ENCODE measurements at regions not wholly inside any gene's neighbourhood (a gene's known extent, or its start where the extent isn't known, plus 50 kb on each side); places are given as distances from the start of the nearest gene placed in this dataset.

DNA sequence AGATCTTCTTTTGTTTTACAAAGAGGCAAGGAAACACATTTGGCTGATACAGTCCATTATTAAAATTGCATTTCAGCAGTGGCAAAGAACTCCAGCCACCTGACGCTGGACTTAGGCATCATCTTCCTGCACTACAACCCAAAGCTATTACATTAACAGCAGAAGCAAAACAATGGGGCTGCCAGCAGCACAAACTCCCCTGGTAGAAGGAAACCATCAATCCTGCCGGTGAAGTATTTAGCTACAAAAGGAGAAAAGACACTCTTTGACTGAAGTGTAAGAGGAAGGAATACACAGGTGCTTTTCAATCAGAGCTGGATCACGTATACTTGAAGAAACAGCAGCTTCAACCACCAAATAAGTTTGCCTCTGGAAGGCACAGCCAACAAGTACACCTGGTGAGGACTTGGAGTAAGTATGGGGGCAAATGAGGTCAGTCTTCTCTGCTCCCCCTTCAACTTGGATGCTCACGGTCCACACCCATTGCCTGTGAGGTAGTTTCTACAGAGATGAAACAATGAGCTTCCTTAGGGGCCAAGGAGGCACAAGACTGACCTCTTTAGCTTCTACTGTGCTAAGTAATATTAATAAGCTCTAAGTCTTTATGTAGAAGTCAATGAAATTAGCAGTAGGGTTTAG lies 125.9 kb upstream of the FOXN3 start:
- Histone ChIP-seq H3K27me3 (ENCODE audit: control insufficient read depth in 3 of 3, insufficient read depth in 3 of 3, low read length in 3 of 3) (no peaks in the 10 kb centered on the region), H3K36me3 (ENCODE audit: control insufficient read depth in 3 of 3, insufficient read depth in 2 of 3, low read depth in 1 of 3, low read length in 3 of 3) (peaks cover 0 to 2% (median 0%) of the 10 kb centered on the region in 3 donors), H3K4me3 (ENCODE audit: low read depth in 1 of 3, low read length in 3 of 3) (no peak overlapping the region), H3K4me1 (ENCODE audit: control insufficient read depth in 3 of 3, insufficient read depth in 2 of 3, low read depth in 1 of 3, low read length in 2 of 3) (no peaks in the 10 kb centered on the region), H3K9me3 (ENCODE audit: control insufficient read depth in 2 of 2, insufficient read depth in 1 of 2, low read depth in 1 of 2, low read length in 1 of 2) (no peaks in the 10 kb centered on the region), H3K27ac (ENCODE audit: low read depth in 1 of 3, low read length in 2 of 3) (no peak overlapping the region)
- 26 to 54% (median 47%) methylated on average over 4 of the region's 4 CpGs for WGBS, 3 donors
- FAIRE-seq = no peak
- DNase-seq = no peak

DNA sequence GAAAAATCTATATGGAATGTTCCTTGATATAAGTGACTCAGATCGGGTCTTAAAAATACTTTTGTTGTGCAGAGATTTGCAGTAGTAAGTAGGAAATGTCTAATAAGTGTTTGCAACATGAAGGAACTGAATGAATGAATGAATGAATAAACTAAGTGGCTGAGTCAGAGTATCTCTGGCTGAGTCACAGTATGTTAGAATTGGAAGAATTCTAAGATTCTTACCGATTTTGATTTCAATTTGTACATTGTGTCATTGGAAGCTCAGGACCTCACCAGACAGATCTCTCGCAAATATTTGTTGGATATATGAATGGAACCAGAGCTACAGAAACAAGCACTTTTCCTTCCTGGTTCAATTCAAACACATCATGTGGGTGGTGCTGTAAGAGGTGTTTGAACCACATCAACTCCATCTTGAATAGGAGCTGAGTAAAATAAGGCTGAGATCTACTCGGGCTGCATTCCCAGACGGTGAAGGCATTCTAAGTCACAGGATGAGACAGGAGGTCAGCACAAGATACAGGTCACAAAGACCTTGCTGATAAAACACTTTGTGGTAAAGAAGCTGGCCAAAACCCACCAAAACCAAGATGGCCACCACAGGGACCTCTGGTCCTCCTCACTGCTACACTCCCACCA lies 123.9 kb upstream of the FOXN3 start:
- Histone ChIP-seq H3K27ac (ENCODE audit: low read depth in 1 of 3, low read length in 2 of 3) (no peak overlapping the region), H3K9me3 (ENCODE audit: control insufficient read depth in 2 of 2, insufficient read depth in 1 of 2, low read depth in 1 of 2, low read length in 1 of 2) (no peaks in the 10 kb centered on the region), H3K4me3 (ENCODE audit: low read depth in 1 of 3, low read length in 3 of 3) (no peak overlapping the region), H3K4me1 (ENCODE audit: control insufficient read depth in 3 of 3, insufficient read depth in 2 of 3, low read depth in 1 of 3, low read length in 2 of 3) (no peaks in the 10 kb centered on the region), H3K36me3 (ENCODE audit: control insufficient read depth in 3 of 3, insufficient read depth in 2 of 3, low read depth in 1 of 3, low read length in 3 of 3) (peaks cover 0 to 2% (median 0%) of the 10 kb centered on the region in 3 donors), H3K27me3 (ENCODE audit: control insufficient read depth in 3 of 3, insufficient read depth in 3 of 3, low read length in 3 of 3) (no peaks in the 10 kb centered on the region)
- DNase-seq (no peak), FAIRE-seq (no peak)
- WGBS, 3 donors = 89 to 92% (median 92%) methylated on average over 5 of the region's 5 CpGs

DNA sequence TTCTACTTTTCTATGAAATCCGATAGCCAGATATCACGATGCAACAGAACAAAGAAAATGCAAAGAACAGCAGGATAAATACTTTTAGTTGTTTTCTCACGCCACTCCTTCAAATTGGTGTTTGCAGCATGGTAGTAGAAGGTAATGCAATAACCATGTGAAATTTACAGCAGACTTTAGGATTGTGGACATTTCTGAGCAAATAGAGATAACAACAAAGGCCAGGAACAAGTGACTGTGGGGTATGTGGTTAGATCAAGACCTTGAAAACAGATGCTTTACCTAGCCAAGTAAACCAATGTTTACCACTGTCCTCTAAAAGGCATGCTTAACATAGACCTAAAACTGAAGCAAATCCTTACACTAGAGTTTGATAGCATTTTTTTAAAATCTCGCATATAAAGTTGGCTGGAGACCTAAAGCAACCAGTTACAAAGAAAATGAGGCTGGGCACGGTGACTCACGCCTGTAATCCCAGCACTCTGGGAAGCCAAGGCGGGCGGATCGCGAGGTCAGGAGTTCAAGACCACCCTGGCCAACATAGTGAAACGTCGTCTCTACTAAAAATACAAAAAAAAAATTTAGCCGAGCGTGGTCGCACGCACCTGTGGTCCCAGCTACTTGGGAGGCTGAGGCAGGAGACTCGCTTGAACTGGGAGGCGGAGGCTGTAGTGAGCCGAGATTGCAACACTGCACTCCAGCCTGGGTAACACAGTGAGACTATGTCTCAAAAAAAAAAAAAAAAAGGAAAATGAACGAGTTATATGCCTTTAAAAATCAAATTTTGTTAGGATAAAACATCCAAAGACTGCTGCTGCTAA lies 123.2 kb upstream of the FOXN3 start:
- no peak overlapping the region for H3K27ac ChIP-seq (ENCODE audit: low read depth in 1 of 3, low read length in 2 of 3)
- no peak for FAIRE-seq
- peaks cover 0 to 2% (median 0%) of the 10 kb centered on the region in 3 donors for H3K36me3 ChIP-seq (ENCODE audit: control insufficient read depth in 3 of 3, insufficient read depth in 2 of 3, low read depth in 1 of 3, low read length in 3 of 3)
- H3K4me3 ChIP-seq (ENCODE audit: low read depth in 1 of 3, low read length in 3 of 3) = no peak overlapping the region
- 88 to 94% (median 93%) methylated on average over 20 of the region's 20 CpGs for WGBS, 3 donors
- no peaks in the 10 kb centered on the region for H3K27me3 ChIP-seq (ENCODE audit: control insufficient read depth in 3 of 3, insufficient read depth in 3 of 3, low read length in 3 of 3)
- H3K9me3 ChIP-seq (ENCODE audit: control insufficient read depth in 2 of 2, insufficient read depth in 1 of 2, low read depth in 1 of 2, low read length in 1 of 2) = no peaks in the 10 kb centered on the region
- DNase-seq = peak in 1 of 2 donors; percentile 13
- peaks cover 0 to 3% (median 0%) of the 10 kb centered on the region in 3 donors for H3K4me1 ChIP-seq (ENCODE audit: control insufficient read depth in 3 of 3, insufficient read depth in 2 of 3, low read depth in 1 of 3, low read length in 2 of 3)

DNA sequence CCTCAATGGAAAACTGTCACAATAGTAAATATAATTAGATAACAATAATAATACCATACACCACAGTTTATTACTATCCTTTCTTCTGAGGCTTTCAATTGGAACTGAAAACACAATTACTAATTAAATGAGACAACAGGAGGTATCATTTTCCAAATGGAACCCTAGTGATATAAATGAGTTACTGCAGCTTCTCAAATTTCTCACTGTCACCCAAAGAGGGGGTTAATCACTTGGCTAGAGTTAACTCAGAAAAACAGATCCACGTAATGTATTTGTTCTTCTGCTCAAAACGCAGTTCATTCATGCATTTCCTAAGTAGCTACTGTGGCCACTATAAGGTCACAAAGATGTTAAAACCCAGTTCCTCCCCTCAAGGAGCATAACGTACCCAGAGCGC lies 120.9 kb upstream of the FOXN3 start:
- H3K4me1 ChIP-seq (ENCODE audit: control insufficient read depth in 3 of 3, insufficient read depth in 2 of 3, low read depth in 1 of 3, low read length in 2 of 3) = peaks cover 0 to 4% (median 0%) of the 10 kb centered on the region in 3 donors
- H3K4me3 ChIP-seq (ENCODE audit: low read depth in 1 of 3, low read length in 3 of 3) = no peak overlapping the region
- FAIRE-seq (no peak), DNase-seq (no peak)
- no peaks in the 10 kb centered on the region for H3K9me3 ChIP-seq (ENCODE audit: control insufficient read depth in 2 of 2, insufficient read depth in 1 of 2, low read depth in 1 of 2, low read length in 1 of 2)
- no peaks in the 10 kb centered on the region for H3K27me3 ChIP-seq (ENCODE audit: control insufficient read depth in 3 of 3, insufficient read depth in 3 of 3, low read length in 3 of 3)
- 91 to 94% (median 92%) methylated on average over 4 of the region's 4 CpGs for WGBS, 3 donors
- no peak overlapping the region for H3K27ac ChIP-seq (ENCODE audit: low read depth in 1 of 3, low read length in 2 of 3)
- no peaks in the 10 kb centered on the region for H3K36me3 ChIP-seq (ENCODE audit: control insufficient read depth in 3 of 3, insufficient read depth in 2 of 3, low read depth in 1 of 3, low read length in 3 of 3)

DNA sequence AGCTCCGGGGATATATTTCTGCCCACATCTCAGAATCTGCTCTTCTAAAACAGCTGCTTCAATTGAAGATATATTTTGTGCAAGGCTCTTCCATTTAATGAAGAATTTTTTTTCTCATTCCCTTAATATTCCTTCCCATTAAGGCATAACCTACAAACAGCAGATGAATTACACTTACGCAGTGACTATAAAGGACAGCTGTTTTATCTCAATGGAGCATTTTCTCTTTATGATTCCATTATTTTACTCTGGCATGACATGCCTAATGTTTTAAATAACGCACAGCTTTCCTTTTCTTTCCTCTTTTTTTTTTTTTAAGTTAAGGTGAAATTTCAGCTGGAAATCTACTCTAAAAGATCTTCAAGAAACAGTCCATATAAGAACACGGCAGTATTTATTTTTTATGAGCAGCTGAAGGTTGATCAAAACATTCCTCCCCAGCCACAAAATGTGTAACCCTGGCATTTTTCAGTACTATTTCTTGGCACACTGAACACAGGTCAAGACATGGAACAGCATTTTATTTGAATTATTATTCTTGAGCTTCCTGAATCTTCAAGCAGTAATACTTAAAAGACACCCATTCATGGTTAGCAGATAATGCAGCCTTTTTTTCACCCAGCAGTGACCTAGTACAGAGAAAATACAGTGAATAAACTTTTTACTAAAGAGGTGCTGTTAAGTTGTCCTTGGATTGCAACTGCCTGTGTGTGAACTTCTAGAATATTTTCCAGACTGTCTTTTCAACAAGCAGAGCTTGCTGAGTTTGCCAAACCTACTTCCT lies 118.1 kb upstream of the FOXN3 start:
- FAIRE-seq = no peak
- H3K36me3 ChIP-seq (ENCODE audit: control insufficient read depth in 3 of 3, insufficient read depth in 2 of 3, low read depth in 1 of 3, low read length in 3 of 3) = no peaks in the 10 kb centered on the region
- H3K27me3 ChIP-seq (ENCODE audit: control insufficient read depth in 3 of 3, insufficient read depth in 3 of 3, low read length in 3 of 3) = no peaks in the 10 kb centered on the region
- DNase-seq = no peak
- peaks cover 0 to 2% of the 10 kb centered on the region in 2 donors for H3K9me3 ChIP-seq (ENCODE audit: control insufficient read depth in 2 of 2, insufficient read depth in 1 of 2, low read depth in 1 of 2, low read length in 1 of 2)
- no peak overlapping the region for H3K4me3 ChIP-seq (ENCODE audit: low read depth in 1 of 3, low read length in 3 of 3)
- H3K27ac ChIP-seq (ENCODE audit: low read depth in 1 of 3, low read length in 2 of 3) = no peak overlapping the region
- WGBS, 3 donors = 81 to 91% (median 88%) methylated on average over 4 of the region's 4 CpGs
- peaks cover 0 to 4% (median 0%) of the 10 kb centered on the region in 3 donors for H3K4me1 ChIP-seq (ENCODE audit: control insufficient read depth in 3 of 3, insufficient read depth in 2 of 3, low read depth in 1 of 3, low read length in 2 of 3)

DNA sequence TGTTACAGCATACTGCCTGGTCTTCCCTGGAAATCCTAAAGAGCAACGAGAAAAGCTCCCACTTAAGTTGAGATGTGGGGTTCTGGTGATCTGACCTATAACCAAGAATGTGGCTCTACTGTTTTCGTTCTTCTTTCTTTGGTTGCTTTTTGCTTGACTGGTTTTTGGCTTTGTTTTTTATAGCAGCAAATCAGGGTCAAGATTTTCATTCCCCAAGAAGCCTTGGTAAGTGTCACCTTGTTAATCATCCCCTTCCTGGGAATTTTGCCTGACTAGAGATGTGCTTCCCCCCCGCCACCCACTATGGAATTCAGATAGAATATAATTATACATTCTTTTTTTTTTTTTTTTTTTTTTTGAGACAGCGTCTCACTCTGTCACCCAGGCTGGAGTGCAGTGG lies 116.7 kb upstream of the FOXN3 start:
- Histone ChIP-seq H3K4me3 (ENCODE audit: low read depth in 1 of 3, low read length in 3 of 3) (no peak overlapping the region), H3K9me3 (ENCODE audit: control insufficient read depth in 2 of 2, insufficient read depth in 1 of 2, low read depth in 1 of 2, low read length in 1 of 2) (peaks cover 0 to 5% of the 10 kb centered on the region in 2 donors), H3K27me3 (ENCODE audit: control insufficient read depth in 3 of 3, insufficient read depth in 3 of 3, low read length in 3 of 3) (no peaks in the 10 kb centered on the region), H3K27ac (ENCODE audit: low read depth in 1 of 3, low read length in 2 of 3) (no peak overlapping the region), H3K4me1 (ENCODE audit: control insufficient read depth in 3 of 3, insufficient read depth in 2 of 3, low read depth in 1 of 3, low read length in 2 of 3) (peaks cover 0 to 4% (median 0%) of the 10 kb centered on the region in 3 donors), H3K36me3 (ENCODE audit: control insufficient read depth in 3 of 3, insufficient read depth in 2 of 3, low read depth in 1 of 3, low read length in 3 of 3) (no peaks in the 10 kb centered on the region)
- WGBS, 3 donors = 90 to 100% (median 96%) methylated on average over 3 to 4 of the region's 4 CpGs
- no peak for FAIRE-seq
- DNase-seq = no peak

DNA sequence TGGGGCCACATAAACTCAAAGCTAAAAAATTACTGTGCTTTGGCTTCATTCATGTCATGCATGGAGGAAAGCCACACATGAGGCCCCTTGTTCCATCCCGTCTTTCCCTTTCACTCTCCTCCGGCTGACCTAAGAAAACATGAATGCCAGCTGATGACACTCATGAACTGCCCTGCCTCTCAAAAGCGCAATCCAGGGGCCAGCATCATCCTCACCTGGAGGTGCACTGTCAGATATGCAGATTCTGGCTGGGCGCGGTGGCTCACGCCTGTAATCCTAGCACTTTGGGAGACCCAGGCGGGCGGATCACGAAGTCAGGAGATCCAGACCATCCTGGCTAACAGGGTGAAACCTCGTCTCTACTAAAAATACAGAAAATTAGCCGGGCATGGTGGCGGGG lies 116.1 kb upstream of the FOXN3 start:
- Histone ChIP-seq H3K9me3 (ENCODE audit: control insufficient read depth in 2 of 2, insufficient read depth in 1 of 2, low read depth in 1 of 2, low read length in 1 of 2) (peaks cover 0 to 5% of the 10 kb centered on the region in 2 donors), H3K27ac (ENCODE audit: low read depth in 1 of 3, low read length in 2 of 3) (no peak overlapping the region), H3K36me3 (ENCODE audit: control insufficient read depth in 3 of 3, insufficient read depth in 2 of 3, low read depth in 1 of 3, low read length in 3 of 3) (no peaks in the 10 kb centered on the region), H3K27me3 (ENCODE audit: control insufficient read depth in 3 of 3, insufficient read depth in 3 of 3, low read length in 3 of 3) (no peaks in the 10 kb centered on the region), H3K4me1 (ENCODE audit: control insufficient read depth in 3 of 3, insufficient read depth in 2 of 3, low read depth in 1 of 3, low read length in 2 of 3) (peaks cover 0 to 4% (median 0%) of the 10 kb centered on the region in 3 donors), H3K4me3 (ENCODE audit: low read depth in 1 of 3, low read length in 3 of 3) (no peak overlapping the region)
- FAIRE-seq (no peak), DNase-seq (no peak)
- WGBS, 3 donors = 97 to 98% (median 98%) methylated on average over 12 of the region's 12 CpGs
